ENCODE measurements at regions not wholly inside any gene's neighbourhood (a gene's known extent, or its start where the extent isn't known, plus 50 kb on each side); places are given as distances from the start of the nearest gene placed in this dataset.
"Not testable (repeated sequence)": the region's sequence is repeated elsewhere in the genome, so short reads cannot be mapped to it uniquely, and the experiment has no call there.

DNA sequence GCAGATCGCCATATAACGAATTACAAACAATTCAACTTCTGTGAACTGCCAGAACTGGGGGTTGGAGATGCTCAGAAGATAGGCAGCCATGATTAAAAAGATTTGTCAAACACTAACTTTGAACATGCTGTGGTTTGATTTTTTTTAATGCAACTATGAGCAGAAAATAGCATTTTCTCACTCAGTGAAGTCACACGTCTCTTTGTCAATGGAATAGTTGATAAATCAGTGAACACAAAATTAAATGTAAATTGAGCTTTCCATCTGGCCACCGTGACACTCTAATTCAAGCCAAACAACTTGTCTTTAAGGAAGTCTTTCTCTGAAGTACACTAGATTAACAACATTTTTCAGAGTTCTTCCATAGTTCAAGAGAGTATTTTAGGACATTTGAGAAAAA lies 228.6 kb upstream of the LINC00305 start:
- TF ChIP-seq POLR2A (IDR thresholded peaks at IDR 0.05) (no peak), POLR2AphosphoS5 (IDR thresholded peaks at IDR 0.05) (no peak)
- TF ChIP-seq, protein P1, sequence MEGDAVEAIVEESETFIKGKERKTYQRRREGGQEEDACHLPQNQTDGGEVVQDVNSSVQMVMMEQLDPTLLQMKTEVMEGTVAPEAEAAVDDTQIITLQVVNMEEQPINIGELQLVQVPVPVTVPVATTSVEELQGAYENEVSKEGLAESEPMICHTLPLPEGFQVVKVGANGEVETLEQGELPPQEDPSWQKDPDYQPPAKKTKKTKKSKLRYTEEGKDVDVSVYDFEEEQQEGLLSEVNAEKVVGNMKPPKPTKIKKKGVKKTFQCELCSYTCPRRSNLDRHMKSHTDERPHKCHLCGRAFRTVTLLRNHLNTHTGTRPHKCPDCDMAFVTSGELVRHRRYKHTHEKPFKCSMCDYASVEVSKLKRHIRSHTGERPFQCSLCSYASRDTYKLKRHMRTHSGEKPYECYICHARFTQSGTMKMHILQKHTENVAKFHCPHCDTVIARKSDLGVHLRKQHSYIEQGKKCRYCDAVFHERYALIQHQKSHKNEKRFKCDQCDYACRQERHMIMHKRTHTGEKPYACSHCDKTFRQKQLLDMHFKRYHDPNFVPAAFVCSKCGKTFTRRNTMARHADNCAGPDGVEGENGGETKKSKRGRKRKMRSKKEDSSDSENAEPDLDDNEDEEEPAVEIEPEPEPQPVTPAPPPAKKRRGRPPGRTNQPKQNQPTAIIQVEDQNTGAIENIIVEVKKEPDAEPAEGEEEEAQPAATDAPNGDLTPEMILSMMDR (IDR thresholded peaks at IDR 0.05): no peak
- Histone ChIP-seq H3K4me1 (no peaks in the 10 kb centered on the region), H3K27me3 (no peaks in the 10 kb centered on the region), H3K27ac (no peak overlapping the region), H3K36me3 (no peaks in the 10 kb centered on the region), H3K4me3 (no peak overlapping the region), H3K9me3 (peaks cover 0 to 18% of the 10 kb centered on the region in 2 donors)
- intact Hi-C loops (cut with DNase I; ENCODE audit: low total_unique reads): loop anchor here (10.0 kb wide), 1 partner anchor 1893 kb away; no protein-coding TSS in a partner anchor
- DNase-seq (ENCODE audit: low spot score in 2 of 2): no peak

DNA sequence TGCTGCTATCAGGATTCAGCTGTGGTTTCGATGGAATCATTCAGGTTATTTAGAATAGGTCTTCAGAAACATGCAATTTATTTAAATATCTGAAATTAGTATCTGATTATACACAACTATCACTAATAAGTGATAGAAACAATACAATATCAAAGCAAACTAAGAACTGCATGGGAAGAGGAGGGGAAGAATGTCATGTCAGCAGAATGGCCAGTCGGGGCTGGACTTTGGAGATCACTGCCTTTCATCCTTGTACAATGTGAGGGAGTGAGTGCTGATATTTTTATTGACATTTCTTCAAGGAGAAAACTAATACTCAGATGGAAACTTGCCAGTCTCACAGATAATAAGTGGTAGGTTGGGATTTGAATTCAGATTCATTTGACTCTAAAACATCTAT lies 224.0 kb upstream of the LINC00305 start:
- H3K27me3 ChIP-seq: no peaks in the 10 kb centered on the region
- H3K4me1 ChIP-seq: no peaks in the 10 kb centered on the region
- H3K4me3 ChIP-seq: no peak overlapping the region
- H3K9me3 ChIP-seq: peaks cover 0 to 15% of the 10 kb centered on the region in 2 donors
- DNase-seq (ENCODE audit: low spot score in 2 of 2): no peak
- no peaks in the 10 kb centered on the region for H3K36me3 ChIP-seq
- H3K27ac ChIP-seq: no peak overlapping the region
- TF ChIP-seq POLR2A (IDR thresholded peaks at IDR 0.05): no peak
- no peak for TF ChIP-seq POLR2AphosphoS5 (IDR thresholded peaks at IDR 0.05)
- TF ChIP-seq, protein P1 (IDR thresholded peaks at IDR 0.05): no peak
- intact Hi-C loops (cut with DNase I; ENCODE audit: low total_unique reads): loop anchor here (10.0 kb wide), 1 partner anchor 1888 kb away; no protein-coding TSS in a partner anchor

DNA sequence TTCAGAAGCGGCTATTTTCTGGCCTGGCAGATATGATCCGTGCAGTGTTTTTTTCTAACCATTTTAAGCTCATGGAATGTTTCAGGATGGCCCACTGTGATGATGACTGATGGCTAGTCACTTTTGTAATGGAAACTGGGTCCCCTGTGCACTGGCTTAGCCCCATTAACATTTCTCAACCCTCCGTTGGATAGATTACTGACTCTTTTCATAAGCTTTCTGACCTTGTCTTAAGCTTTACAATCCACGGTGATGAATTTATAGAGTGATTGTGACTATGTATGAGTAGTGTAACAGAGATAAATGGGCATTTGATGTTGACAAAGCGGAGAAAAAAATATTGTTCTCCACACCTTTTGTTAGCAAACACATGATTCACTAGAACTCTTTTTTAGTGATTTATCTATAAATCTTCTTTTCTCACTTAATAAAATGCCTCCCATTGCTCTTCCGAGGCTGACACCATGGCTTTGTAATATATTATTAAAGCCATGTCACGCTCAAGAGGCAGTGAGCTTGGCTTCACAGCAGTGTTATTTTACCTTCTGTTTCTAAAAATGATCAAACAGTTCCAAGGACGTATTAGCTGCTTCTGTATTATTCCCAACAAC lies 221.0 kb upstream of the LINC00305 start:
- DNase-seq (ENCODE audit: low spot score in 2 of 2); H3K4me1 ChIP-seq: not testable (repeated sequence)
- intact Hi-C loops (cut with DNase I; ENCODE audit: low total_unique reads): loop anchor here (10.0 kb wide), 1 partner anchor 1885 kb away; no protein-coding TSS in a partner anchor

DNA sequence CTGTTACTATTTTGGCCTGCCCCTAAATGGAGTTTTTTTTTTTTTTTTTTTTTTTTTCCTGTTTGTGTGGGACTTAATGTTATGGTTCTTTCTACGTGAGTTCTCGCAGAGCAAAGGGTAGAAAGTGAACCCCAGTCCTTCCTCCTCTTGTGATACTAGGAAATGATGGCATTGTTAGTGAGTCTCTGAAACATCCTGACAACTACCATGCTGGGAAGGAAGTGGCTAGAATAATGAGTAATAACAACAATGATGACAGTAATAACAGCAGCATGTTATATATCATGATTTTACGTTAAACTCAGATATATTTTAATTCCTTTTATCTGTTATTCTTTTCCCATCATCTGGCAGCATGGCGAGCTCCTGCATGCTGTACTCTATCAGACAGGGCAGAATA lies 216.2 kb upstream of the LINC00305 start:
- no peak for DNase-seq (ENCODE audit: low spot score in 2 of 2)
- Histone ChIP-seq H3K4me1 (no peaks in the 10 kb centered on the region), H3K27ac (no peak overlapping the region), H3K4me3 (no peak overlapping the region), H3K9me3 (peaks cover 0 to 11% of the 10 kb centered on the region in 2 donors), H3K27me3 (no peaks in the 10 kb centered on the region), H3K36me3 (no peaks in the 10 kb centered on the region)
- intact Hi-C loops (cut with DNase I; ENCODE audit: low total_unique reads): no loop called here
- TF ChIP-seq POLR2AphosphoS5 (IDR thresholded peaks at IDR 0.05) (no peak), POLR2A (IDR thresholded peaks at IDR 0.05) (no peak)
- TF ChIP-seq, protein P1 (IDR thresholded peaks at IDR 0.05): no peak

More for the DNA sequence above, 221.0 kb upstream of the LINC00305 start:
- not testable (repeated sequence) for H3K4me3 ChIP-seq, H3K27me3 ChIP-seq, H3K36me3 ChIP-seq, H3K27ac ChIP-seq, H3K9me3 ChIP-seq

DNA sequence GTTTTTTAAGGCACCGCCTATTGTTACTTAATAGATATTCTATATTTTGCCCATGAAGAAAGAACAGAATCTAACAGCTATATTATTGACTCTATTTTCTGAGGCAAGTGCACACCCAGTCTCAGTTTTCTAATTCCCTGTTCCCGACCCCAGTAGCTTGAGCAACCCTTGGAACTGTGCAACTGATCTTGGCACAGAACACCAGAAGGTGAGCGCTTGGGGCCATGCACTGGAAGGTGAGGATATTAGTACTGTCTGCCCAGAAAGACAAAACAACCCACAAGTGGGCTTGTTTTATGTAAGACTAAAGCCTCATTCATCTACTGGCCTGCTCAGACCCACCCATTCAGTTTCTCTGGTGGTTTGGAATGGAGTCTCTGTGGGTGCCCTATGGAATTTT lies 188.8 kb upstream of the LINC00305 start:
- no peaks in the 10 kb centered on the region for H3K4me1 ChIP-seq
- no peaks in the 10 kb centered on the region for H3K27me3 ChIP-seq
- intact Hi-C loops (cut with DNase I; ENCODE audit: low total_unique reads): no loop called here
- no peak overlapping the region for H3K4me3 ChIP-seq
- no peak for TF ChIP-seq POLR2AphosphoS5 (IDR thresholded peaks at IDR 0.05)
- TF ChIP-seq, protein P1 (IDR thresholded peaks at IDR 0.05): no peak
- no peak for TF ChIP-seq POLR2A (IDR thresholded peaks at IDR 0.05)
- DNase-seq (ENCODE audit: low spot score in 2 of 2): no peak
- H3K36me3 ChIP-seq: no peaks in the 10 kb centered on the region
- H3K9me3 ChIP-seq: no peaks in the 10 kb centered on the region
- H3K27ac ChIP-seq: no peak overlapping the region
